Heart left ventricle (tissue), 13 donors: ENCODE measurements at regions not wholly inside any gene's neighbourhood (a gene's known extent, or its start where the extent isn't known, plus 50 kb on each side); places are given as distances from the start of the nearest gene placed in this dataset.

Experiments
- CTCF ChIP-seq, 12 donors: fragments of 200-600 bp; sonication (generic) in 4 of 12; IDR thresholded peaks; one replicate each; pipeline versions ENCODE4 v1.5.0 to v1.8.0; 2018 to 2022; ENCODE audit warnings: antibody characterized with exemption in 12 of 12, mild to moderate bottlenecking in 5 of 12
- POLR2A ChIP-seq, 2 donors: fragments of 450-650 bp; IDR thresholded peaks; one replicate each; pipeline ENCODE4 v1.6.1; 2017; ENCODE audit warnings: antibody characterized with exemption in 2 of 2, mild to moderate bottlenecking in 2 of 2, moderate library complexity in 2 of 2
- donor health status: ischemic (EF 13 %, LVEDD 7.1; RV severe dilation, severe dysfunction).
- donor health status: DM: no; HTN: yes; CAD: no.
- donor health status: DM: no; HTN: no; CAD: no.
- donor health status: ischemic (EF 25% LVEDD 6.9; RV normal size, moderate dysfunction).
- donor health status: ischemic (EF 25% LVEDD 5.7; RV mildly dilated, moderate dysfunction).
- donor health status: ischemic (EF 35%, LVEDD 5.7; RV mildly dilated, moderate dysfunction).
- donor health status: nonischemic (EF 11% LVEDD 7.7; RV severe dilation, severe dysfunction).
- donor health status: DM: yes; HTN: yes; CAD: no.
- donor health status: PGD.
- donor health status: ischemic (EF 29% LVEDD 5.4; RV normal size, mild dysfunction).
- donor health status: nonischemic (EF 23%, LVEDD 6.1; RV moderate dilation, normal function).

- no peak for TF ChIP-seq CTCF (IDR thresholded peaks at IDR 0.05)
- no peak for TF ChIP-seq POLR2A (IDR thresholded peaks at IDR 0.05)
Measured at GRCh38 chr11:38950867-38951266, 2352.8 kb upstream of the RAG2 start.
